T-helper 1 cell treated with Interleukin-12 subunit alpha and Interleukin-12 subunit beta and Interleukin-4 antibody, amounts not matched to agents 30 μg/mL and 1 μg/mL, for 36 hours (primary cell): ENCODE measurements at regions not wholly inside any gene's neighbourhood (a gene's known extent, or its start where the extent isn't known, plus 50 kb on each side); places are given as distances from the start of the nearest gene placed in this dataset.
"Not testable (repeated sequence)": the region's sequence is repeated elsewhere in the genome, so short reads cannot be mapped to it uniquely, and the experiment has no call there.

Source experiments
- H3K27ac Mint-ChIP-seq: one replicate; pipeline ENCODE4 v1.8.0; 2021; ENCODE audit warnings: mild to moderate bottlenecking, mixed read lengths
- H3K27me3 Mint-ChIP-seq: one replicate; pipeline ENCODE4 v1.8.0; 2021; ENCODE audit warnings: low read depth, mixed read lengths
- H3K36me3 Mint-ChIP-seq: one replicate; pipeline ENCODE4 v1.8.0; 2021; ENCODE audit warnings: low read depth, mixed read lengths
- H3K4me1 Mint-ChIP-seq: one replicate; pipeline ENCODE4 v1.8.0; 2021; ENCODE audit warnings: low read depth, mixed read lengths
- H3K4me3 Mint-ChIP-seq: one replicate; pipeline ENCODE4 v1.8.0; 2021; ENCODE audit warnings: mild to moderate bottlenecking, moderate library complexity, mixed read lengths
- H3K9me3 Mint-ChIP-seq: one replicate; pipeline ENCODE4 v1.8.0; 2021; ENCODE audit warnings: mixed read lengths

GRCh38 chr6:12537389-12537788 is 179.2 kb upstream of the PHACTR1 start:
- H3K27ac Mint-ChIP-seq: no peak overlapping the region
- H3K4me3 Mint-ChIP-seq: no peak overlapping the region
- no peaks in the 10 kb centered on the region for H3K4me1 Mint-ChIP-seq
- H3K36me3 Mint-ChIP-seq: no peaks in the 10 kb centered on the region
- H3K9me3 Mint-ChIP-seq: peaks cover 3% of the 10 kb centered on the region
- H3K27me3 Mint-ChIP-seq: peaks cover 15% of the 10 kb centered on the region

DNA sequence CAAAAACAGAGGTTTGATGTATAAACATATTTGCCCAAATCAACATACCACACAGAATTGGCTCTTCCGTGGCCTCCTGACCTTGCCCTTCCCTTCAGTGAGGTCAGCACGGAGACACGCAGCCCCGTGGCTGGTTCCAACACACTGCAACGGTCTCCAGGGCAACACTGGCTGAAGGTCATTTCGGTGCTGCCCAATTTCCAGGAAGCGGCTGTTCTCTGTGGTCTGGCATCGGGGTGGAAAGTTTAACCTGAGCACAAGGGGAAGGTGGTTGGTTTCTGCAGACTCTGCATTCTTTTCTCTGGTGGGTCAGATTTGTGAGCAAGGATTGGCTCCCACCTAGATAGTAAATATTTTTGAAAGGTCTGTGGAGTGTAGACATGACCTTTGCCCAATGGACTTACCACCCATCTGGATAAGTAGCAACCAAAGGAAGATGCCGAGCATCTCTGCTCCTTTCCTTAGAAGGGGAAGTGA is 177.6 kb upstream of the PHACTR1 start:
- no peaks in the 10 kb centered on the region for H3K36me3 Mint-ChIP-seq
- no peak overlapping the region for H3K27ac Mint-ChIP-seq
- H3K4me1 Mint-ChIP-seq: peaks cover 1% of the 10 kb centered on the region
- H3K27me3 Mint-ChIP-seq: peaks cover 10% of the 10 kb centered on the region
- H3K4me3 Mint-ChIP-seq: no peak overlapping the region
- peaks cover 3% of the 10 kb centered on the region for H3K9me3 Mint-ChIP-seq

- H3K9me3 Mint-ChIP-seq, H3K36me3 Mint-ChIP-seq, H3K4me3 Mint-ChIP-seq, H3K27ac Mint-ChIP-seq, H3K4me1 Mint-ChIP-seq: not testable (repeated sequence)
- peaks cover 14% of the 10 kb centered on the region for H3K27me3 Mint-ChIP-seq
Observed at GRCh38 chr6:12542319-12543115, 174.1 kb upstream of the PHACTR1 start.

- H3K36me3 Mint-ChIP-seq: no peaks in the 10 kb centered on the region
- peaks cover 2% of the 10 kb centered on the region for H3K4me1 Mint-ChIP-seq
- peaks cover 7% of the 10 kb centered on the region for H3K9me3 Mint-ChIP-seq
- no peak overlapping the region for H3K4me3 Mint-ChIP-seq
- no peak overlapping the region for H3K27ac Mint-ChIP-seq
- H3K27me3 Mint-ChIP-seq: peaks cover 14% of the 10 kb centered on the region
Observed at GRCh38 chr6:12543953-12544352, 172.6 kb upstream of the PHACTR1 start.

DNA sequence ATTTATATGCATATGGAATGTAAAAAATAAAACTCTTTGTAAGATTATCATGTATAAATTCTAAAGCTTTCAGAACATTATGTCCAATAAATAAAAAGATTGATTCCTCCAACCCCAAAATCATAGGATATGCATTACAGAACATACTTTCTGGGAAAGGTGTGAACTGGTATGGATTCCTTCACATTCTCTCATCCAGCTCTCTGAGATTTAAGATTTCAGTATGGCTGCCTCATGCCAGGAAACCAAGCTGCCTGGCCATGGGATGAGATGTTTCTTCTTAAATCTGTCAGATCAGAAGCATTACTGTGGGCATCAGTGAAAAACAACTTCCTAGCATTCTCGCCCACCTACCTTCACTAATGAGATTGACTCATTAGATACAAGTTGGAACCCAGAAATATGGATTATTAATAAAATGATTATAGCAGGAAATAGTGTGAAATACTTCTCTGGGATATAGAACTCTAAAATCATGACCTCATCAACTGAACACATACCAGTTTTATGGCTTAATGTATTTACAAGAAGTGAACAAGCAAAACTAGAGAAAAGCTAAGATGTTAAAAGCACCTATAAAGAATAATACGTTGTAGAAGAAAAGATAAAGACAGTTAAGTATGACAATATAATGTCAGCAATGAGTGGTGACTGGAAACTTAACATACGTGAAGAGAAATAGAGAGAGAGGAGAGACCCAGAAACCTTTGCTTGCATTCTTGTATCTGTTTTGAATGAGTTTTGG is 171.6 kb upstream of the PHACTR1 start:
- peaks cover 2% of the 10 kb centered on the region for H3K4me1 Mint-ChIP-seq
- H3K9me3 Mint-ChIP-seq: peaks cover 7% of the 10 kb centered on the region
- peaks cover 10% of the 10 kb centered on the region for H3K27me3 Mint-ChIP-seq
- H3K4me3 Mint-ChIP-seq: no peak overlapping the region
- no peaks in the 10 kb centered on the region for H3K36me3 Mint-ChIP-seq
- no peak overlapping the region for H3K27ac Mint-ChIP-seq

GRCh38 chr6:12545619-12546409 is 170.8 kb upstream of the PHACTR1 start:
- Mint-ChIP-seq H3K4me1 (peaks cover 2% of the 10 kb centered on the region), H3K4me3 (no peak overlapping the region), H3K36me3 (no peaks in the 10 kb centered on the region), H3K27me3 (peaks cover 10% of the 10 kb centered on the region), H3K9me3 (peaks cover 7% of the 10 kb centered on the region), H3K27ac (no peak overlapping the region)

- Mint-ChIP-seq H3K27me3 (peaks cover 8% of the 10 kb centered on the region), H3K36me3 (no peaks in the 10 kb centered on the region), H3K27ac (no peak overlapping the region), H3K4me1 (peaks cover 2% of the 10 kb centered on the region), H3K4me3 (no peak overlapping the region), H3K9me3 (peaks cover 7% of the 10 kb centered on the region)
Observed at GRCh38 chr6:12546410-12547002, 170.1 kb upstream of the PHACTR1 start.

DNA sequence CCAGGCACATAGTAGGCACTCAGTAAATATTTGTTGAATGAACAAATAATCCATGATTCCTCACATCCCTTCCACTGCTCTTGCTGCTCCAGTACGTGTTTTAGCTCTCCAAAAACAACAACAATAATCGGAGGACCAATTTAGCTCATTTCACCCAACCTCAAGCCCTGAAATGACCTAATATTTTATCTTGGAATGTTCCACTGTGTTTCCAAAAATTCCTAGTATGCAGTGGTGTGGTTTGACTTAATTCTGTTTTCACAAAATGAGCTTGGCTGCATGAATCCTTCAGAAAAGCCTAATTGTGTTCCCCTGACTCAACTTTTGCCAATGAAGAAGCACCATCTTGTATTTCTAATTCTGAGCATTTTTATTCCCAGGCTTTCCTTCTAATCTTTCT is 168.0 kb upstream of the PHACTR1 start:
- no peak overlapping the region for H3K4me3 Mint-ChIP-seq
- peaks cover 2% of the 10 kb centered on the region for H3K4me1 Mint-ChIP-seq
- no peaks in the 10 kb centered on the region for H3K36me3 Mint-ChIP-seq
- peaks cover 4% of the 10 kb centered on the region for H3K9me3 Mint-ChIP-seq
- H3K27me3 Mint-ChIP-seq: peaks cover 4% of the 10 kb centered on the region
- H3K27ac Mint-ChIP-seq: no peak overlapping the region

DNA sequence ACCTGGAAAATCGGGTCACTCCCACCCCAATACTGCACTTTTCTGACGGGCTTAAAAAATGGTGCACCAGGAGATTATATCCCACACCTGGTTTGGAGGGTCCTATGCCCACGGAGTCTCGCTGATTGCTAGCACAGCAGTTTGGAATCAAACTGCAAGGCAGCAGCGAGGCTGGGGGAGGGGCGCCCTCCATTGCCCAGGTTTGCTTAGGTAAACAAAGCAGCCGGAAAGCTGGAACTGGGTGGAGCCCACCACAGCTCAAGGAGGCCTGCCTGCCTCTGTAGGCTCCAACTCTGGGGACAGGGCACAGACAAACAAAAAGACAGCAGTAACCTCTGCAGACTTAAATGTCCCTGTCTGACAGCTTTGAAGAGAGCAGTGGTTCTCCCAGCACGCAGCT is 167.1 kb upstream of the PHACTR1 start:
- H3K4me3 Mint-ChIP-seq, H3K9me3 Mint-ChIP-seq, H3K4me1 Mint-ChIP-seq, H3K27me3 Mint-ChIP-seq, H3K27ac Mint-ChIP-seq, H3K36me3 Mint-ChIP-seq: not testable (repeated sequence)

DNA sequence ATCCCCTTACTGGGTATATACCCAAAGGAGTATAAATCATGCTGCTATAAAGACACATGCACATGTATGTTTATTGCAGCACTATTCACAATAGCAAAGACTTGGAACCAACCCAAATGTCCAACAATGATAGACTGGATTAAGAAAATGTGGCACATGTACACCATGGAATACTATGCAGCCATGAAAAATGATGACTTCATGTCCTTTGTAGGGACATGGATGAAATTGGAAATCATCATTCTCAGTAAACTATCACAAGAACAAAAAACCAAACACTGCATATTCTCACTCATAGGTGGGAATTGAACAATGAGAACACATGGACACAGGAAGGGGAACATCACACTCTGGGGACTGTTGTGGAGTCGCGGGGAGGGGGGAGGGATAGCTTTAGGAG is 161.7 kb upstream of the PHACTR1 start:
- H3K27ac Mint-ChIP-seq, H3K4me1 Mint-ChIP-seq, H3K27me3 Mint-ChIP-seq, H3K4me3 Mint-ChIP-seq, H3K36me3 Mint-ChIP-seq, H3K9me3 Mint-ChIP-seq: not testable (repeated sequence)

DNA sequence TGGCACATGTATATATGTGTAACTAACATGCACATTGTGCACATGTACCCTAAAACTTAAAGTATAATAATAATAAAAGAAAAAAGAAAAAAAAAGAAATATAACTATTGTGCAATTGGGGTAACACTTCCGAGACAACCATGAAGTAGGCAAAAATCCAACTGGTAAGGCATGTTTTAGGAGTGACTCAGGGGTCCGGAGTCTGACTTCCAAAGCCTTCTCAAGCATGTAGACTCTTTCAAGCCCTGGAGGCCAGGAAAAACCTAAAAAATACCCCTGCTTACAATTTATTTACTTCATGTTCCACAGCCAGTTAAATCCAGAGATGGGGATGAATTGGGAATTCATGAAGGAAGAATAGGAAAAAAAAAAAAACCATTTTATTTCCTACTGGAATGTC is 161.3 kb upstream of the PHACTR1 start:
- H3K9me3 Mint-ChIP-seq: peaks cover 3% of the 10 kb centered on the region
- H3K27me3 Mint-ChIP-seq: no peaks in the 10 kb centered on the region

DNA sequence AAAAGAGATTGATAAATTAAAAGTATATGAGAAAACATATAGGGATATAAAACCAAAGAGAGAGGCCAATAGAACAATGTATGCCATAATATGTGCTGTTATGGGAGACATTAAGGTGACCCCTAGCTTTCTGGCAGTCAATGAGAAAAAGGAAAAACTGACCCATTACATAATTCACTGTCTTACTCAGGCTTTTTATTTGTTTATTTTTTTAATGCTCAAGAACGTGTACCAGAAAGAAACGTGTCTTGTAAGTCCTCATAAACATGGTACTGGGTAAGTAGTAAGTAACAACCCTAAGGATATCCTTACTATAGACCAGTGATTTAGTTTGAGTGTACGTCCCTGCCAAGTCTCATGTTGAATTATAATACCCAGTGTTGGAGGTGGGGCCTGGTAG is 160.8 kb upstream of the PHACTR1 start:
- H3K9me3 Mint-ChIP-seq: peaks cover 3% of the 10 kb centered on the region
- no peak overlapping the region for H3K4me3 Mint-ChIP-seq
- H3K27ac Mint-ChIP-seq: no peak overlapping the region
- no peaks in the 10 kb centered on the region for H3K27me3 Mint-ChIP-seq
- H3K4me1 Mint-ChIP-seq: no peaks in the 10 kb centered on the region
- no peaks in the 10 kb centered on the region for H3K36me3 Mint-ChIP-seq

More for the DNA sequence above, 161.3 kb upstream of the PHACTR1 start:
- no peak overlapping the region for H3K4me3 Mint-ChIP-seq
- H3K4me1 Mint-ChIP-seq: no peaks in the 10 kb centered on the region
- H3K36me3 Mint-ChIP-seq: no peaks in the 10 kb centered on the region
- H3K27ac Mint-ChIP-seq: no peak overlapping the region

- H3K27me3 Mint-ChIP-seq: no peaks in the 10 kb centered on the region
- H3K27ac Mint-ChIP-seq: no peak overlapping the region
- no peak overlapping the region for H3K4me3 Mint-ChIP-seq
- H3K4me1 Mint-ChIP-seq: no peaks in the 10 kb centered on the region
- H3K9me3 Mint-ChIP-seq: peaks cover 6% of the 10 kb centered on the region
- H3K36me3 Mint-ChIP-seq: no peaks in the 10 kb centered on the region
Observed at GRCh38 chr6:12557765-12558164, 158.8 kb upstream of the PHACTR1 start.

DNA sequence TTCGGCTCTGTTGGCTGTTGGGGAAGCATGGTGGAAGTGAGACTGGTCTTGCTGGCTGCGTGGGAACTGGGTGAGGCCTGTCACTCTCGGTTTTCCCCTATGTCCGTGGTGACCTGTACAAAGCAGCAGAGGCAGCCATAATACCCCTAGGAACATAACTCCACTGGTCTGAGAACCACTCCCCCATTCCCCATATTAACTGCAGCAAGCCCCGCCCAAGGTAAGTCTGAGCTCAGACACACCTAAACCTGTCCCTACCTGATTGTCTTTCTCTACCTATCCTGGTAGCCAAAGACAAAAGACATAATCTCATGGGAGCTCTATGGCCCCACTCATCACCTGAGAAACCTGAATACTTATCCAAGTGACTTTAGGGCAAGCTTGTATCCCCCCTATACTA is 156.3 kb upstream of the PHACTR1 start:
- no peaks in the 10 kb centered on the region for H3K4me1 Mint-ChIP-seq
- H3K9me3 Mint-ChIP-seq: peaks cover 6% of the 10 kb centered on the region
- no peak overlapping the region for H3K4me3 Mint-ChIP-seq
- H3K36me3 Mint-ChIP-seq: no peaks in the 10 kb centered on the region
- H3K27me3 Mint-ChIP-seq: no peaks in the 10 kb centered on the region
- no peak overlapping the region for H3K27ac Mint-ChIP-seq
